ENCODE measurements at regions not wholly inside any gene's neighbourhood (a gene's known extent, or its start where the extent isn't known, plus 50 kb on each side); places are given as distances from the start of the nearest gene placed in this dataset.
A peak's percentile ranks its signal among the peaks of the same experiment; 100 is the strongest.
"Not testable (repeated sequence)": the region's sequence is repeated elsewhere in the genome, so short reads cannot be mapped to it uniquely, and the experiment has no call there.

GRCh38 chr1:206280683-206281082 is 77.3 kb downstream of the SRGAP2 start:
- H3K79me2 ChIP-seq (ENCODE audit: insufficient read depth, low read length); H3K4me3 ChIP-seq (ENCODE audit: insufficient read depth, low read length, poor library complexity, severe bottlenecking); H3K4me2 ChIP-seq (ENCODE audit: low read depth, low read length, poor library complexity, severe bottlenecking); H3K9ac ChIP-seq (ENCODE audit: low read length); H3K9me3 ChIP-seq (ENCODE audit: insufficient read depth, low read length); H3K9me2 ChIP-seq (replicated peaks; ENCODE audit: insufficient read depth, low read length); H2AFZ ChIP-seq (ENCODE audit: low read depth, low read length, severe bottlenecking); H3F3A ChIP-seq (ENCODE audit: insufficient read depth); H3K27me3 ChIP-seq (ENCODE audit: low read length); H4K20me1 ChIP-seq (ENCODE audit: low read depth, low read length); H3K36me3 ChIP-seq (ENCODE audit: low read length); H3K27ac ChIP-seq (ENCODE audit: low read depth, low read length): not testable (repeated sequence)

- H3K9me2 ChIP-seq (replicated peaks; ENCODE audit: insufficient read depth, low read length); H3K27me3 ChIP-seq (ENCODE audit: low read length); H3K27ac ChIP-seq (ENCODE audit: low read depth, low read length); H3K36me3 ChIP-seq (ENCODE audit: low read length); H3K9ac ChIP-seq (ENCODE audit: low read length); H4K20me1 ChIP-seq (ENCODE audit: low read depth, low read length); H3K9me3 ChIP-seq (ENCODE audit: insufficient read depth, low read length); H3F3A ChIP-seq (ENCODE audit: insufficient read depth); H2AFZ ChIP-seq (ENCODE audit: low read depth, low read length, severe bottlenecking); H3K4me3 ChIP-seq (ENCODE audit: insufficient read depth, low read length, poor library complexity, severe bottlenecking); H3K79me2 ChIP-seq (ENCODE audit: insufficient read depth, low read length): not testable (repeated sequence)
- peak overlapping the region; percentile 29 for H3K4me2 ChIP-seq (ENCODE audit: low read depth, low read length, poor library complexity, severe bottlenecking)
Measured at GRCh38 chr1:206281912-206282654, 78.7 kb downstream of the SRGAP2 start.

GRCh38 chr1:206285024-206285960 is 82.0 kb downstream of the SRGAP2 start:
- H3K4me3 ChIP-seq (ENCODE audit: insufficient read depth, low read length, poor library complexity, severe bottlenecking); H2AFZ ChIP-seq (ENCODE audit: low read depth, low read length, severe bottlenecking); H4K20me1 ChIP-seq (ENCODE audit: low read depth, low read length); H3K9me3 ChIP-seq (ENCODE audit: insufficient read depth, low read length); H3K79me2 ChIP-seq (ENCODE audit: insufficient read depth, low read length); H3K27me3 ChIP-seq (ENCODE audit: low read length); H3F3A ChIP-seq (ENCODE audit: insufficient read depth); H3K36me3 ChIP-seq (ENCODE audit: low read length); H3K9me2 ChIP-seq (replicated peaks; ENCODE audit: insufficient read depth, low read length): not testable (repeated sequence)
- H3K9ac ChIP-seq (ENCODE audit: low read length): peak overlapping the region; percentile 44
- H3K4me2 ChIP-seq (ENCODE audit: low read depth, low read length, poor library complexity, severe bottlenecking): peak overlapping the region; percentile 50
- H3K27ac ChIP-seq (ENCODE audit: low read depth, low read length): peak overlapping the region; percentile 84

- H3K4me3 ChIP-seq (ENCODE audit: insufficient read depth, low read length, poor library complexity, severe bottlenecking); H3K36me3 ChIP-seq (ENCODE audit: low read length): not testable (repeated sequence)
Measured at GRCh38 chr1:206287759-206288158, 84.4 kb downstream of the SRGAP2 start.

GRCh38 chr1:206288453-206288852 is 85.1 kb downstream of the SRGAP2 start:
- H3K79me2 ChIP-seq (ENCODE audit: insufficient read depth, low read length); H3K4me3 ChIP-seq (ENCODE audit: insufficient read depth, low read length, poor library complexity, severe bottlenecking); H4K20me1 ChIP-seq (ENCODE audit: low read depth, low read length): not testable (repeated sequence)

More at GRCh38 chr1:206287759-206288158, 84.4 kb downstream of the SRGAP2 start:
- H3K4me2 ChIP-seq (ENCODE audit: low read depth, low read length, poor library complexity, severe bottlenecking): peak overlapping the region; percentile 35
- H3K27me3 ChIP-seq (ENCODE audit: low read length); H3K9me2 ChIP-seq (replicated peaks; ENCODE audit: insufficient read depth, low read length); H3K79me2 ChIP-seq (ENCODE audit: insufficient read depth, low read length); H3K9me3 ChIP-seq (ENCODE audit: insufficient read depth, low read length); H3K9ac ChIP-seq (ENCODE audit: low read length); H4K20me1 ChIP-seq (ENCODE audit: low read depth, low read length); H2AFZ ChIP-seq (ENCODE audit: low read depth, low read length, severe bottlenecking); H3F3A ChIP-seq (ENCODE audit: insufficient read depth): not testable (repeated sequence)
- H3K27ac ChIP-seq (ENCODE audit: low read depth, low read length): peak overlapping the region; percentile 47

DNA sequence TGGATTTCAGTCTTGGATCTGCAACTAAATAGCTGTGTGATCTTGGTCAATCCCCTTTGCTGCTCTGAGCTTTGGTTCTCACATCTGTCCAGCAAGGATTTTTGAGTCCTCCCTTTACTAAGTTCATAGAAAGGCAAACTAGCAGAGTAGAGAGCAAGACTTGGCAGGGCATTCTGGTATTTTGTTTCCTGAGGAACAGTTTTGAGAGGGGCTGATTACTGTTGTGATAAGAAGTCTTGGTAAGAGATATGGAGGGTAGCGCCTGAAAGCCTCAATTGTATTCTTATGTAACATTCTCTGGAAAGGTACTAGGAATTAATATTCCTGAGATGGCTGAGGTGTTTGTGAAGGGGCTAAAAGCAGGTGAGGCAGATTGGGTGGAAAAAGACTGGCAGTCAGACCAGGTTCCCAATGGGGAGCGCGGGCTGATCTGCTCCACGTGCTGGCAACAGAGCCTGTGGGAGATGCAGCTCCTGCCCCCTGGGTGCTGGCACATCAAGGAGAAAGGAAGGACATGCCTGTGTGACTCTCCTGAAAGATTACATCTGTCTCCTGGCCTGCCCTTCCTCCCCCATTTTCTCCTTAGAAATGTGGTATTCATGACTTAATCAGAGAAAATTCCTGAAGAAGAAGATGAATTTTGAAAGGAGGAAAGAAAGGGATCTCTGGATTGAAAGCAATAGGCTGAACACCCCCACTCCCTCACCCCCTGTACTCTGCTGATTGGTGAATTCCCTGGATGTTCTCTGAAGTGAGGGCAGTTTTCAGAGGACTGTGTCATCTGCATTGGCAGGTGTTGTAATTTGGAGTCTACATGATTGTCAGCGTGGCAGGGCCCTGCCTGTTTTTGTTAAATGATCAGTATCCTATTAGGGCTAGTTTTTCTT is 94.0 kb downstream of the SRGAP2 start:
- H4K20me1 ChIP-seq (ENCODE audit: low read depth, low read length); H2AFZ ChIP-seq (ENCODE audit: low read depth, low read length, severe bottlenecking); H3K27me3 ChIP-seq (ENCODE audit: low read length); H3F3A ChIP-seq (ENCODE audit: insufficient read depth); H3K36me3 ChIP-seq (ENCODE audit: low read length); H3K9me2 ChIP-seq (replicated peaks; ENCODE audit: insufficient read depth, low read length); H3K4me3 ChIP-seq (ENCODE audit: insufficient read depth, low read length, poor library complexity, severe bottlenecking); H3K9me3 ChIP-seq (ENCODE audit: insufficient read depth, low read length); H3K9ac ChIP-seq (ENCODE audit: low read length); H3K79me2 ChIP-seq (ENCODE audit: insufficient read depth, low read length); H3K4me2 ChIP-seq (ENCODE audit: low read depth, low read length, poor library complexity, severe bottlenecking); H3K27ac ChIP-seq (ENCODE audit: low read depth, low read length): not testable (repeated sequence)

More at GRCh38 chr1:206288453-206288852, 85.1 kb downstream of the SRGAP2 start:
- H3K9me3 ChIP-seq (ENCODE audit: insufficient read depth, low read length); H3K27ac ChIP-seq (ENCODE audit: low read depth, low read length); H3F3A ChIP-seq (ENCODE audit: insufficient read depth); H3K27me3 ChIP-seq (ENCODE audit: low read length); H3K36me3 ChIP-seq (ENCODE audit: low read length); H3K9me2 ChIP-seq (replicated peaks; ENCODE audit: insufficient read depth, low read length); H3K4me2 ChIP-seq (ENCODE audit: low read depth, low read length, poor library complexity, severe bottlenecking); H2AFZ ChIP-seq (ENCODE audit: low read depth, low read length, severe bottlenecking); H3K9ac ChIP-seq (ENCODE audit: low read length): not testable (repeated sequence)

DNA sequence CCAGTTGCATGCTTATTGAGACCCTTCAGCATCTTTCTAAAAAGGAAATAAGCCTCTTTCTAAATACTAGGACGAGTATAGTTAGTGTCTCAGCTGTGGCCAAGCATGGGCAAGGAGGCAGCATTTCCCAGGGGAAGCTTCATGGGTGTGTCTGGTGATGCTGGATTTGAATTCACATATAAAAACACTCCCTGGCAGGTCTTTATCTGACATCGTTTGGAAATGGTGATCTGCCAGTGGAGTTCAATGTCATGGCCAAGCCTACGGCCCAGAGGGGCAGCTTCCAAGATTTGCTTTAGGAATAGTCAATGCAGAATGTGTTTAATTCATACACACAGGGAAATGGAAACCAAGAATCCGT is 94.7 kb downstream of the SRGAP2 start:
- not testable (repeated sequence) for H3K4me3 ChIP-seq (ENCODE audit: insufficient read depth, low read length, poor library complexity, severe bottlenecking); H3K36me3 ChIP-seq (ENCODE audit: low read length); H2AFZ ChIP-seq (ENCODE audit: low read depth, low read length, severe bottlenecking); H3K9me3 ChIP-seq (ENCODE audit: insufficient read depth, low read length); H3K79me2 ChIP-seq (ENCODE audit: insufficient read depth, low read length); H3K27me3 ChIP-seq (ENCODE audit: low read length); H3K27ac ChIP-seq (ENCODE audit: low read depth, low read length); H3F3A ChIP-seq (ENCODE audit: insufficient read depth); H3K9me2 ChIP-seq (replicated peaks; ENCODE audit: insufficient read depth, low read length); H3K4me2 ChIP-seq (ENCODE audit: low read depth, low read length, poor library complexity, severe bottlenecking); H3K9ac ChIP-seq (ENCODE audit: low read length); H4K20me1 ChIP-seq (ENCODE audit: low read depth, low read length)

Data from SU-DHL-6 (cell line).